A673 (cell line): ENCODE measurements at regions not wholly inside any gene's neighbourhood (a gene's known extent, or its start where the extent isn't known, plus 50 kb on each side); places are given as distances from the start of the nearest gene placed in this dataset.

ENCODE experiments used
- BruUV-seq: library from RNA; stranded (reverse); fragments of 400-500 nt; replicated peaks from 2 replicates; lab custom pipeline; 2021; lab: Mats Ljungman, UMichigan
- CTCF ChIA-PET: fragments of 300-600 bp; sonication (Branson Sonifier 250); formaldehyde crosslinking; loops from one replicate; lab custom pipeline; 2022; ENCODE audit warnings: antibody characterized with exemption; lab: Charles Lee
- POLR2A ChIA-PET: fragments of 300-600 bp; sonication (Branson Sonifier 250); formaldehyde crosslinking; loops from one replicate; lab custom pipeline; 2022; ENCODE audit warnings: antibody characterized with exemption; ENCODE audit not compliant: low non-redundant PET; lab: Charles Lee
- DNase-seq: peaks from one replicate; pipeline ENCODE4 v3.0.0-alpha.2; 2015; ENCODE audit warnings: low spot score
- H3K27ac ChIP-seq: fragments of 200-600 bp; sonication (generic); 2 replicates; pipeline ENCODE4 v1.5.1; 2016; ENCODE audit warnings: mixed run types, low read depth, mild to moderate bottlenecking, mixed read lengths, antibody characterized with exemption, low read length; ENCODE audit not compliant: poor library complexity, severe bottlenecking
- H3K27me3 ChIP-seq: fragments of 200-600 bp; sonication (generic); replicated peaks from 2 replicates; pipeline ENCODE4 v1.6.1; 2017; ENCODE audit warnings: mixed run types, low read depth, mild to moderate bottlenecking, mixed read lengths, antibody characterized with exemption, low read length; ENCODE audit not compliant: insufficient read depth, poor library complexity
- H3K36me3 ChIP-seq: fragments of 200-600 bp; sonication (generic); 2 replicates; pipeline ENCODE4 v1.6.1; 2016; ENCODE audit warnings: mixed run types, mild to moderate bottlenecking, mixed read lengths, antibody characterized with exemption, low read length; ENCODE audit not compliant: insufficient read depth, poor library complexity, severe bottlenecking
- H3K4me1 ChIP-seq: fragments of 200-600 bp; sonication (generic); 2 replicates; pipeline ENCODE4 v1.6.1; 2017; ENCODE audit warnings: mixed run types, mild to moderate bottlenecking, mixed read lengths, antibody characterized with exemption, low read length; ENCODE audit not compliant: insufficient read depth, poor library complexity, severe bottlenecking
- H3K4me3 ChIP-seq: fragments of 200-600 bp; sonication (generic); 2 replicates; pipeline ENCODE4 v1.5.1; 2016; ENCODE audit warnings: low read depth, mixed run types, mild to moderate bottlenecking, mixed read lengths, low read length; ENCODE audit not compliant: poor library complexity, severe bottlenecking
- H3K9me3 ChIP-seq: fragments of 200-600 bp; sonication (generic); 2 replicates; pipeline ENCODE4 v1.6.1; 2016; ENCODE audit warnings: mixed run types, low read depth, mild to moderate bottlenecking, mixed read lengths, antibody characterized with exemption, low read length; ENCODE audit not compliant: poor library complexity, severe bottlenecking
- EZH2 ChIP-seq: fragments of 200-600 bp; sonication (generic); IDR thresholded peaks from 2 replicates; pipeline ENCODE4 v1.6.1; 2017; ENCODE audit warnings: borderline replicate concordance, low read depth, mild to moderate bottlenecking, mixed read lengths, antibody characterized with exemption, low read length; ENCODE audit not compliant: poor library complexity, severe bottlenecking
- intact Hi-C: fragments of 100-400 bp; cut with micrococcal nuclease; formaldehyde crosslinking; loops from one replicate; pipeline ENCODE4 v1.10.0; 2022; ENCODE audit not compliant: unreplicated experiment
- TF ChIP-seq, protein P1 (sequence below): fragments of 300-800, 200-600 bp; sonication (generic); conservative IDR thresholded peaks from 2 replicates; pipeline ENCODE4 v1.5.1; 2017; ENCODE audit warnings: low read depth, mild to moderate bottlenecking, antibody characterized with exemption, low read length, moderate library complexity, mixed read lengths

DNA sequence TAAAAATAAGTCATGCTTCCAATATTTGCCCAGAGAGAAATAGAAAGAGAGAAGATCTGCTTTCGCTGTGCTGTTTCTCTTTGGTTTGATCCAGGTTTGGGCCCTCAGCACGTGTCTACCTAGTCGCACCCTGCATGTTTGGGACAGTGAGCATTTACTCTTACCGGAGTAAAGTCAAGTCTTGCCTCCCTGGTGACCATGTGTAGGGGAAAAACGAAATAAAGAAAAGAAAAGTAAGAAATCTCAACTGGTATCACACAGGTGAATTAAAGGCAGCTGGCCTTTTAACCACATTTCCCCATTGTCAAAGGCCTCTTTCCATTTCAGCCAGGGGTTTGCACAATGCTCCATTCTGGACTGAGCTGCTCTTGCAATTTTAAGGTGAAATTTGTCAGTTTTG is 619.4 kb downstream of the VRK1 start:
- Histone ChIP-seq H3K4me3 (no peak overlapping the region), H3K27ac (no peak overlapping the region), H3K9me3 (no peaks in the 10 kb centered on the region), H3K4me1 (peaks cover 55% of the 10 kb centered on the region), H3K27me3 (no peaks in the 10 kb centered on the region), H3K36me3 (no peaks in the 10 kb centered on the region)
- TF ChIP-seq, protein P1, sequence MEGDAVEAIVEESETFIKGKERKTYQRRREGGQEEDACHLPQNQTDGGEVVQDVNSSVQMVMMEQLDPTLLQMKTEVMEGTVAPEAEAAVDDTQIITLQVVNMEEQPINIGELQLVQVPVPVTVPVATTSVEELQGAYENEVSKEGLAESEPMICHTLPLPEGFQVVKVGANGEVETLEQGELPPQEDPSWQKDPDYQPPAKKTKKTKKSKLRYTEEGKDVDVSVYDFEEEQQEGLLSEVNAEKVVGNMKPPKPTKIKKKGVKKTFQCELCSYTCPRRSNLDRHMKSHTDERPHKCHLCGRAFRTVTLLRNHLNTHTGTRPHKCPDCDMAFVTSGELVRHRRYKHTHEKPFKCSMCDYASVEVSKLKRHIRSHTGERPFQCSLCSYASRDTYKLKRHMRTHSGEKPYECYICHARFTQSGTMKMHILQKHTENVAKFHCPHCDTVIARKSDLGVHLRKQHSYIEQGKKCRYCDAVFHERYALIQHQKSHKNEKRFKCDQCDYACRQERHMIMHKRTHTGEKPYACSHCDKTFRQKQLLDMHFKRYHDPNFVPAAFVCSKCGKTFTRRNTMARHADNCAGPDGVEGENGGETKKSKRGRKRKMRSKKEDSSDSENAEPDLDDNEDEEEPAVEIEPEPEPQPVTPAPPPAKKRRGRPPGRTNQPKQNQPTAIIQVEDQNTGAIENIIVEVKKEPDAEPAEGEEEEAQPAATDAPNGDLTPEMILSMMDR, result no peak
- TF ChIP-seq EZH2, result no peak
- BruUV-seq, result no TSS peak
- POLR2A ChIA-PET, result no interaction called here
- CTCF ChIA-PET, result no interaction called here
- DNase-seq, result no peak
- intact Hi-C loops, result no loop called here

GRCh38 chr14:97417331-97417730 is 620.1 kb downstream of the VRK1 start:
- Histone ChIP-seq H3K4me1 (peaks cover 50% of the 10 kb centered on the region), H3K27ac (no peak overlapping the region), H3K9me3 (no peaks in the 10 kb centered on the region), H3K4me3 (no peak overlapping the region), H3K27me3 (no peaks in the 10 kb centered on the region), H3K36me3 (no peaks in the 10 kb centered on the region)
- no TSS peak for BruUV-seq
- TF ChIP-seq, protein P1, result no peak
- TF ChIP-seq EZH2, result no peak
- ChIA-PET POLR2A (no interaction called here), CTCF (no interaction called here)
- DNase-seq, result no peak
- intact Hi-C loops, result no loop called here

DNA sequence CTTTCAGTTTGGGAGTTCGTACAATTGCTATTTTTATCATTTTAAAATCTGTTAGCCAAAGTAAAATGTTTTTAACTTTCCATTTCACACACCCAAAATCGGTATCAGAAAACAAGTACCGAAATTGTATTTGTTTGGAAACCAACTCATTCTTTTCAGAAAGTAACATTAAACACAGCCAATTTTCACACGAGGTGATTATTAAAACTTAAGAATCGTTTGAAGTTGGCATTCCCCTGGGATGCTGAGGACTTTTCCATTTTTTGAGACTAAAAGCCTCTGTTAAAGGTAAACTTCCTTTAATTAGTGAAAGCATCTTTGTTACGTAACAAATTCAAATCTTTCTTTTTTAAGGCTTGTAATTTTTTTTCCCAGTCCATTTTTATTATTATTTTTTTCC is 623.0 kb downstream of the VRK1 start:
- Histone ChIP-seq H3K36me3 (no peaks in the 10 kb centered on the region), H3K27ac (no peak overlapping the region), H3K27me3 (no peaks in the 10 kb centered on the region), H3K9me3 (no peaks in the 10 kb centered on the region), H3K4me3 (no peak overlapping the region), H3K4me1 (peaks cover 26% of the 10 kb centered on the region)
- ChIA-PET CTCF (no interaction called here), POLR2A (no interaction called here)
- no TSS peak for BruUV-seq
- DNase-seq, result no peak
- intact Hi-C loops, result no loop called here
- TF ChIP-seq, protein P1, result no peak
- no peak for TF ChIP-seq EZH2

DNA sequence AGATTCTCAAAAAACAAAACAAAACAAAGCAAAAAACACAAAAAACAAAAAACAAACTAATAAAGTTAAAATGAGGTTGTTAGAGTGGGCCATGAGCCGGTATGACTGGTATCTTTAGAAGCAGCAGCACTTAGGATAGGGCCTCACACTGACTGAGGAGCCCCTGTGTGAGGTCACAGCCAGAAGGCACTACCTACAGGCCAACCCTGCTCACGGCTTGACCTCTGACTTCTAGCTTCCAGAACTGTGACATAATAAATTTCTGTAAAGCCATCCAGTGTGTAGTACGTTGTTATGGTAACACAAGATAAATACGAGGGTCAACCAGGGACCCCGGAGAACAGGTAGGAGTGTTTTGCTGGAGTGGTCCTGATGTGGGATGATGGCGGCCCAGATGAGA is 629.6 kb downstream of the VRK1 start:
- POLR2A ChIA-PET, result no interaction called here
- no peaks in the 10 kb centered on the region for H3K36me3 ChIP-seq
- CTCF ChIA-PET, result no interaction called here
- BruUV-seq, result no TSS peak
- intact Hi-C loops, result no loop called here
- H3K9me3 ChIP-seq, result no peaks in the 10 kb centered on the region
- H3K27me3 ChIP-seq, result no peaks in the 10 kb centered on the region
- TF ChIP-seq EZH2, result no peak
- TF ChIP-seq, protein P1, result no peak
- H3K4me3 ChIP-seq, result no peak overlapping the region
- no peaks in the 10 kb centered on the region for H3K4me1 ChIP-seq
- DNase-seq, result no peak
- no peak overlapping the region for H3K27ac ChIP-seq
